ENCODE measurements at regions not wholly inside any gene's neighbourhood (a gene's known extent, or its start where the extent isn't known, plus 50 kb on each side); places are given as distances from the start of the nearest gene placed in this dataset.

- no peak for ATAC-seq (ENCODE audit: low FRiP score)
- TF ChIP-seq CTCF (IDR thresholded peaks at IDR 0.05): no peak
Measured at GRCh38 chr2:195279840-195280427, 377.1 kb upstream of the SLC39A10 start.

DNA sequence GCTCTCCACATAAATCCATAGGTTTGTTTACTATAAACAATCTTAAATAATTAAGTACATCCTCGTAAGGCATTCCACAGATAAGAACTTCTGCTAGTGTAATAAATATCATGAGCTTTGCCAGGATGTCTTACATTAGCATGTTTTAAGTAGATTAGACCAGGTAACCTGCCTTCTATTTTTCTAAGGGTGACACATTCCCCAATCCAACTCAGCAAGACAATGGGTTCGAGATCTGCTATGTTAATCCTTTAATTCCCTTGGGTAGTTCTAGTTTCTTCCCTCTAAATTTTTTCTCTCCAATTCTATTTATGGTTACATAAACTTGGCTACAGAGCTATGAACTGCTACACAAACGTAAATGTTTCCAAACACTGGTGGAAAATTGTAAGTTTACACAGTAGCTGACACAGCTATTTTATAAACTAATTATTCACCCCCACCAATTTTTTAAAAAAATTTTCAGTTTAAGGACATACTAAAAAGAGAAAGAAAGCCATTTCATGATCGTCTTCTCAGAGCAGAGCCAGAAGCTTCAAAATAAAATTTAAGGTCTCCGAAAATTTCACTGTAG lies 386.5 kb upstream of the SLC39A10 start:
- ATAC-seq (ENCODE audit: low FRiP score): no peak
- no peak for DNase-seq (ENCODE audit: low spot score)
- TF ChIP-seq CTCF (IDR thresholded peaks at IDR 0.05): no peak

More at GRCh38 chr2:195279840-195280427, 377.1 kb upstream of the SLC39A10 start:
- DNase-seq (ENCODE audit: low spot score): no peak

DNA sequence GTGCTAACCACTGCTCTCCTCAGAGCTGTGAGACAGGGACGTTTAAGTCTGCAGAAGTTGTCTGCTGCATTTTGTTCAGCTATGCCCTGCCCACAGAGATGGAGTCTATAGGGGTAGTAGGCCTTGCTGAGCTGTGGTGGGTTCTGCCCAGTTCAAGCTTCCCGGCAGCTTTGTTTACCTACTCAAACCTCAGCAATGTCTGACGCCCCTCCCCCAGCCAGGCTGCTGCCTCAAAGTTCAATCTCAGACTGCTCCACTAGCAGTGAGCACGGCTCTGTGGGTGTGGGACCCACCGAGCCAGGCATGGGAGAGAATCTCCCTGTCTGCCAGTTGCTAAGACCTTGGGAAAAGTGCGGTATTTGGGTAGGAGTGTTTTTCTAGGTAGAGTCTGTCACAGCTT lies 387.8 kb upstream of the SLC39A10 start:
- DNase-seq (ENCODE audit: low spot score) (no peak), ATAC-seq (ENCODE audit: low FRiP score) (no peak)
- TF ChIP-seq CTCF (IDR thresholded peaks at IDR 0.05): no peak

DNA sequence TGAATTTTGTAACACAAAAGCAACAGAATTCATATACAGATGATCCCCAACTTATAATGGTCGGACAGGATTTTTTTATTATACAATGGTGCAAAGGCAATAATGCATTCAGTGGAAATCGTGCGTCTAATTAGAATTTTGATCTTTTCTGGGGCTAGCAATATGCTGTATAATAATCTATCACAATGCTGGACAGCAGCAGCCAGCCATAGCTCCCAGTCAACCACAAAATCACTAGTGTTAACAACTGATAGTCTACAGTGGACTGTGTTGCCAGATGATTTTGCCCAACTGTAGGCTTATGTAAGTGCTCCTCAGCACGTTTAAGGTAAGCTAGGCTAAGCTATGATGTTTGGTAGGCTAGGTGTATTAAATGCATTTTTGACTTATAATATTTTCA lies 399.0 kb upstream of the SLC39A10 start:
- DNase-seq (ENCODE audit: low spot score) (no peak), ATAC-seq (ENCODE audit: low FRiP score) (no peak)
- TF ChIP-seq CTCF (IDR thresholded peaks at IDR 0.05): no peak

- no peak for ATAC-seq (ENCODE audit: low FRiP score)
- TF ChIP-seq CTCF (IDR thresholded peaks at IDR 0.05): no peak
Measured at GRCh38 chr2:195252018-195252417, 405.0 kb upstream of the SLC39A10 start.

DNA sequence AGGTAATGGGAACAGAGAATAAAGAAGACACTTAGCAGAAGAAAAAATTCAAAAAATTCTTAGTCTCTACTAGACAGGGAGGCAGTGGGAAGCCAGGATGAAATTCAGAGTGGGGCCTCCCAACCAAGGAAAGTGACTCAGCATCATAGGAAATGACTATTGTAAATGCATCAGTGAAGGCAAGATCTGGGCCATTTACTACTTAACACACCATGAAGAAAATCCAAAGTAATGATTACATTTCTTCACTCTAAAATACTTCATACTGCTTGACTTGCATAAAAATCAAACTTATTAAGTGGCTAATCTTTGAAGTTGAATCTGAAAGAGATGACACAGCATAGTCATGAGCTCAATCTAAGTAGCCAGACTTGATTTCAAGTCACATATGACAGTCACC lies 405.8 kb upstream of the SLC39A10 start:
- DNase-seq (ENCODE audit: low spot score): no peak
- TF ChIP-seq CTCF (IDR thresholded peaks at IDR 0.05): no peak
- no peak for ATAC-seq (ENCODE audit: low FRiP score)

More at GRCh38 chr2:195252018-195252417, 405.0 kb upstream of the SLC39A10 start:
- DNase-seq (ENCODE audit: low spot score): no peak

- no peak for TF ChIP-seq CTCF (IDR thresholded peaks at IDR 0.05)
- ATAC-seq (ENCODE audit: low FRiP score) (no peak), DNase-seq (ENCODE audit: low spot score) (no peak)
Measured at GRCh38 chr2:195238826-195239225, 418.2 kb upstream of the SLC39A10 start.

Data from omental fat pad (tissue), 3 donors.